Smooth muscle cell (in vitro differentiated cells): ENCODE measurements at regions not wholly inside any gene's neighbourhood (a gene's known extent, or its start where the extent isn't known, plus 50 kb on each side); places are given as distances from the start of the nearest gene placed in this dataset.

ENCODE experiments used
- DNase-seq: peaks from one replicate; lab custom pipeline; 2025; ENCODE audit not compliant: unreplicated experiment; lab: John Stamatoyannopoulos, UW
- H2AFZ ChIP-seq: fragments of 200-600 bp; sonication (generic); 2 replicates; pipeline ENCODE4 v1.6.0; 2016; ENCODE audit warnings: antibody characterized with exemption, low read depth, mild to moderate bottlenecking
- H3F3A ChIP-seq: fragments of 200-600 bp; sonication (generic); 2 replicates; pipeline ENCODE4 v1.6.0; 2017; ENCODE audit warnings: antibody characterized with exemption, low read depth
- H3K27ac ChIP-seq: fragments of 200-600 bp; sonication (generic); 2 replicates; pipeline ENCODE4 v1.5.1; 2016; ENCODE audit warnings: low read depth, mild to moderate bottlenecking
- H3K27me3 ChIP-seq: fragments of 200-600 bp; sonication (generic); 2 replicates; pipeline ENCODE4 v1.6.1; 2016; ENCODE audit warnings: low read depth, mild to moderate bottlenecking
- H3K36me3 ChIP-seq: fragments of 200-600 bp; sonication (generic); 2 replicates; pipeline ENCODE4 v1.5.1; 2016; ENCODE audit warnings: low read depth
- H3K4me1 ChIP-seq: fragments of 200-600 bp; sonication (generic); 2 replicates; pipeline ENCODE4 v1.5.1; 2016; ENCODE audit warnings: low read depth
- H3K4me2 ChIP-seq: fragments of 200-600 bp; sonication (generic); 2 replicates; pipeline ENCODE4 v1.6.0; 2016; ENCODE audit warnings: mild to moderate bottlenecking
- H3K4me3 ChIP-seq: fragments of 200-600 bp; sonication (generic); 2 replicates; pipeline ENCODE4 v1.5.1; 2016; ENCODE audit warnings: mild to moderate bottlenecking
- H3K79me2 ChIP-seq: fragments of 200-600 bp; sonication (generic); 2 replicates; pipeline ENCODE4 v1.6.0; 2016; ENCODE audit warnings: low read depth, mild to moderate bottlenecking
- H3K9ac ChIP-seq: fragments of 200-600 bp; sonication (generic); 2 replicates; pipeline ENCODE4 v1.6.0; 2016; ENCODE audit warnings: low read depth
- H3K9me3 ChIP-seq: fragments of 200-600 bp; sonication (generic); replicated peaks from 2 replicates; pipeline ENCODE4 v1.5.1; 2016; ENCODE audit warnings: low read depth
- H4K20me1 ChIP-seq: fragments of 200-600 bp; sonication (generic); 2 replicates; pipeline ENCODE4 v1.6.0; 2016; ENCODE audit warnings: low read depth
- WGBS: methylation state at CpG from one replicate; pipeline ENCODE4 v1.1.7; 2016; ENCODE audit warnings: low lambda C conversion rate; 5-methylcytosine and 5-hydroxymethylcytosine counted together
- TF ChIP-seq, protein P1 (sequence below): fragments of 200-600 bp; sonication (generic); IDR thresholded peaks from 2 replicates; pipeline ENCODE4 v1.5.1; 2017; ENCODE audit warnings: borderline replicate concordance, mild to moderate bottlenecking, antibody characterized with exemption; ENCODE audit not compliant: insufficient read depth, poor library complexity, severe bottlenecking

DNA sequence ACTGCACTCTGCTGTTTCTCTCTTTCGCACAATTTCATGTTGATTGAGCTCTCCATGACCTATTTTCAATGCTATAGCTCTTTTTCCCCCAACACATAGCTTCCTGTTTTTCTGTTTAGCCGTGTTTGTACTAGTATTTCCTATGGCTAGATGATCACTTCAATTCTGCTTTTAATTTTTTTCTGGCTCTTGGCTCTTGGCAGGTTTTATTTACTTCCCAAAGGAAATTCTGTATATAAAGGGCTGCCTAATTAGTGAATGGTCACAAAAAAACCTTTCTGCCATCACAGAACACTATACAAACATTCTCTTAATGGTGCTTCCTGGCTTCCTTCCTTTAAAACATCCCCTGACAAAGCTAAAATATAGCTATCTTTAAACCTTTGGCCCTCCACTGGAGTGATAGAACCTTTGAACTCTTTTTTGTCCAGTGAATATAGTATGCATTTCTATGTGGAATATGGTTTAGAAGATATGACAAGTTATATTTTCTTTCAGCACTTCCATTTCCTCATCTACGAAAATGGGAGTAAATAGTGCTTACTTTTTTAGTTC lies 88.2 kb downstream of the RASSF9 start:
- DNase-seq, result no peak
- Histone ChIP-seq H2AFZ (peak overlapping the region; percentile 47), H3K9me3 (no peaks in the 10 kb centered on the region), H3F3A (no peaks in the 10 kb centered on the region), H3K27me3 (no peaks in the 10 kb centered on the region), H3K36me3 (no peaks in the 10 kb centered on the region), H3K9ac (no peak overlapping the region), H3K4me3 (no peak overlapping the region), H3K79me2 (no peaks in the 10 kb centered on the region), H3K4me2 (no peak overlapping the region), H3K4me1 (no peaks in the 10 kb centered on the region), H4K20me1 (no peaks in the 10 kb centered on the region), H3K27ac (no peak overlapping the region)
- TF ChIP-seq, protein P1, sequence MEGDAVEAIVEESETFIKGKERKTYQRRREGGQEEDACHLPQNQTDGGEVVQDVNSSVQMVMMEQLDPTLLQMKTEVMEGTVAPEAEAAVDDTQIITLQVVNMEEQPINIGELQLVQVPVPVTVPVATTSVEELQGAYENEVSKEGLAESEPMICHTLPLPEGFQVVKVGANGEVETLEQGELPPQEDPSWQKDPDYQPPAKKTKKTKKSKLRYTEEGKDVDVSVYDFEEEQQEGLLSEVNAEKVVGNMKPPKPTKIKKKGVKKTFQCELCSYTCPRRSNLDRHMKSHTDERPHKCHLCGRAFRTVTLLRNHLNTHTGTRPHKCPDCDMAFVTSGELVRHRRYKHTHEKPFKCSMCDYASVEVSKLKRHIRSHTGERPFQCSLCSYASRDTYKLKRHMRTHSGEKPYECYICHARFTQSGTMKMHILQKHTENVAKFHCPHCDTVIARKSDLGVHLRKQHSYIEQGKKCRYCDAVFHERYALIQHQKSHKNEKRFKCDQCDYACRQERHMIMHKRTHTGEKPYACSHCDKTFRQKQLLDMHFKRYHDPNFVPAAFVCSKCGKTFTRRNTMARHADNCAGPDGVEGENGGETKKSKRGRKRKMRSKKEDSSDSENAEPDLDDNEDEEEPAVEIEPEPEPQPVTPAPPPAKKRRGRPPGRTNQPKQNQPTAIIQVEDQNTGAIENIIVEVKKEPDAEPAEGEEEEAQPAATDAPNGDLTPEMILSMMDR, result no peak
- 61% methylated on average over 3 of the region's 3 CpGs for WGBS
